Tibial nerve (tissue), 4 donors: ENCODE measurements at regions not wholly inside any gene's neighbourhood (a gene's known extent, or its start where the extent isn't known, plus 50 kb on each side); places are given as distances from the start of the nearest gene placed in this dataset.
A peak's percentile ranks its signal among the peaks of the same experiment; 100 is the strongest.
"Not testable (repeated sequence)": the region's sequence is repeated elsewhere in the genome, so short reads cannot be mapped to it uniquely, and the experiment has no call there.

Experiments used
- DNase-seq, 2 donors: peaks; one replicate each; pipeline ENCODE4 v3.0.0-alpha.2; 2019; ENCODE audit warnings: low spot score in 2 of 2
- H3K27ac ChIP-seq, 4 donors: fragments of 200-600 bp; sonication (generic) in 3 of 4; one replicate each; pipeline ENCODE4 v1.5.1; 2017 to 2019; ENCODE audit warnings: mild to moderate bottlenecking in 1 of 4
- H3K27me3 ChIP-seq, 2 donors: fragments of 200-600 bp; sonication (generic) in 1 of 2; one replicate each; pipeline versions ENCODE4 v1.5.1 to v1.6.0; 2017 to 2019
- H3K36me3 ChIP-seq, 3 donors: fragments of 200-600 bp; sonication (generic); one replicate each; pipeline ENCODE4 v1.5.1; 2018 to 2019
- H3K4me1 ChIP-seq, 4 donors: fragments of 200-600 bp; sonication (generic) in 3 of 4; one replicate each; pipeline ENCODE4 v1.5.1; 2017 to 2019
- H3K4me3 ChIP-seq, 4 donors: fragments of 200-600 bp; sonication (generic) in 3 of 4; one replicate each; pipeline ENCODE4 v1.5.1; 2017 to 2019; ENCODE audit warnings: mild to moderate bottlenecking in 1 of 4, moderate library complexity in 1 of 4
- H3K9me3 ChIP-seq, 4 donors: fragments of 200-600 bp; sonication (generic) in 3 of 4; one replicate each; pipeline ENCODE4 v1.5.1; 2017 to 2019
- EP300 ChIP-seq, 2 donors: sonication (generic); formaldehyde crosslinking; IDR thresholded peaks; one replicate each; pipeline ENCODE4 v1.6.1; 2017; ENCODE audit warnings: antibody characterized with exemption in 2 of 2, mild to moderate bottlenecking in 1 of 2
- POLR2A ChIP-seq, 2 donors: fragments of 450-650 bp; IDR thresholded peaks; one replicate each; pipeline ENCODE4 v1.6.1; 2017; ENCODE audit warnings: antibody characterized with exemption in 2 of 2, mild to moderate bottlenecking in 2 of 2, moderate library complexity in 2 of 2
- WGBS, 2 donors: methylation state at CpG; one replicate each; pipeline ENCODE4 v1.1.5; 2018; 5-methylcytosine and 5-hydroxymethylcytosine counted together
- TF ChIP-seq, protein P1 (sequence below), 5 experiments: fragments of 200-600 bp in 3 of 5; fragments of 450-650 bp in 2 of 5; sonication (generic) in 3 of 5; IDR thresholded peaks; one replicate each; pipeline ENCODE4 v1.5.1; 2016 to 2019; ENCODE audit warnings: antibody characterized with exemption in 5 of 5, mild to moderate bottlenecking in 3 of 5, moderate library complexity in 2 of 5

DNA sequence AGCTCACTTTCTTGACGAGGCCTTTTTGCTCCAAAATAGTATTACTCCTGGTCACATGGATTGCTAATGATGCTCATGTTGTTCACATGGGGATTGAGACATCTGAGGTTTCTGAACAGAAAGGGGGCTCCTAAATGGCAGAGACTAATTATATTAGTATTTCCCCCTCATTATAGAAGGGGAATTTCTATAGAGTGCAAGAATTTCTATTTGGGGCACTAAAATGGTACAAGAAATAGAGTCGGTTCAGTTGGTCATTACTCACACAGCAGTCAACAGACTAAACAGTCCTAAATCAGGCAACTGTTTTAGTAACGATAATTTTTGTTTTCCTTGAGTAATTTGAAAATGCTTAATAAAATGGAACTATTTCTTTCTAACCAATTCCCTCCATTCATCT, 108.9 kb downstream of the DACT1 start:
- Histone ChIP-seq H3K9me3 (no peaks in the 10 kb centered on the region), H3K4me1 (peaks cover 0 to 43% (median 8%) of the 10 kb centered on the region in 4 donors), H3K36me3 (no peaks in the 10 kb centered on the region), H3K4me3 (no peak overlapping the region), H3K27ac (peak overlapping the region in 2 of 4 donors; percentile 65 to 74), H3K27me3 (no peaks in the 10 kb centered on the region)
- WGBS, 2 donors, result 76 to 81% methylated on average over 3 of the region's 3 CpGs
- TF ChIP-seq EP300 (IDR thresholded peaks at IDR 0.05), result no peak
- no peak for DNase-seq

DNA sequence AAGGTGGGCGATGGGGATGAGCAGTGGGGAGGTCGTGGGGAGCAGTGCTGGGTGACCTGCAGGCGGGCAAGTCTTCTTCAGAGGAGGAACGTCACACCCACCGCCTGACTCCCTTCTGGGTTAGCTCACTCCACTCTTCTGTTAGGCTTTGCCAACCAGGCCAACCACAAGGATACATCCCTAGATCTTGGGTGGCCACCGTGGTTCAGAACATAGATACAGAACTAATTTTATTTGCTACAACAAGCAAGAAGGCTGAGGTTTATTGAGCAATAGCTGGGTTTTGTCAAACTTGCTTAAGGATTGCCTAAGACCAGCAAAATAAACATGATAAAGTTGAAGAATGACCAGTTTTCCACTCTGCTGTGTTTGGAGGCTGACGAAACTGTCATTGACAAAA, 109.4 kb downstream of the DACT1 start:
- WGBS, 2 donors, result 65 to 66% methylated on average over 7 of the region's 7 CpGs
- no peak overlapping the region for H3K4me3 ChIP-seq
- H3K27ac ChIP-seq, result peak overlapping the region in 2 of 4 donors; percentile 65 to 74
- peaks cover 0 to 48% (median 10%) of the 10 kb centered on the region in 4 donors for H3K4me1 ChIP-seq
- no peaks in the 10 kb centered on the region for H3K36me3 ChIP-seq
- DNase-seq, result peak; percentile 51 to 85
- H3K27me3 ChIP-seq, result no peaks in the 10 kb centered on the region
- peak in 1 of 2 donors; percentile 97 for TF ChIP-seq EP300 (IDR thresholded peaks at IDR 0.05)
- TF ChIP-seq, protein P1, sequence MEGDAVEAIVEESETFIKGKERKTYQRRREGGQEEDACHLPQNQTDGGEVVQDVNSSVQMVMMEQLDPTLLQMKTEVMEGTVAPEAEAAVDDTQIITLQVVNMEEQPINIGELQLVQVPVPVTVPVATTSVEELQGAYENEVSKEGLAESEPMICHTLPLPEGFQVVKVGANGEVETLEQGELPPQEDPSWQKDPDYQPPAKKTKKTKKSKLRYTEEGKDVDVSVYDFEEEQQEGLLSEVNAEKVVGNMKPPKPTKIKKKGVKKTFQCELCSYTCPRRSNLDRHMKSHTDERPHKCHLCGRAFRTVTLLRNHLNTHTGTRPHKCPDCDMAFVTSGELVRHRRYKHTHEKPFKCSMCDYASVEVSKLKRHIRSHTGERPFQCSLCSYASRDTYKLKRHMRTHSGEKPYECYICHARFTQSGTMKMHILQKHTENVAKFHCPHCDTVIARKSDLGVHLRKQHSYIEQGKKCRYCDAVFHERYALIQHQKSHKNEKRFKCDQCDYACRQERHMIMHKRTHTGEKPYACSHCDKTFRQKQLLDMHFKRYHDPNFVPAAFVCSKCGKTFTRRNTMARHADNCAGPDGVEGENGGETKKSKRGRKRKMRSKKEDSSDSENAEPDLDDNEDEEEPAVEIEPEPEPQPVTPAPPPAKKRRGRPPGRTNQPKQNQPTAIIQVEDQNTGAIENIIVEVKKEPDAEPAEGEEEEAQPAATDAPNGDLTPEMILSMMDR (IDR thresholded peaks at IDR 0.05), result no peak
- no peaks in the 10 kb centered on the region for H3K9me3 ChIP-seq

DNA sequence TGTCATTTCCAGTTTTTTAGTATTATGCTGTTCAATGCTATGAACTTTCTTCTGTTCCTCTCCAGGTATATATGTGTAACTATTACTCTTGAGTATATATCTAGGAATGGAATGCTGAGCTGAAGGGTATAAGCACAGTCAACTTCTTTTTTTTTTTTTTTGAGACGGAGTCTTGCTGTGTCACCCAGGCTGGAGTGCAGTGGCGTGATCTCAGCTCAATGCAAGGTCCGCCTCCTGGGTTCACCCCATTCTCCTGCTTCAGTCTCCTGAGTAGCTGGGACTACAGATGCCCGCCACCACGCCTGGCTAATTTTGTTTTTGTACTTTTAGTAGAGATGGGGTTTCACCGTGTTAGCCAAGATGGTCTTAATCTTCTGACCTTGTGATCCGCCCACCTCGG, 110.5 kb downstream of the DACT1 start:
- Histone ChIP-seq H3K4me1 (peaks cover 0 to 59% (median 17%) of the 10 kb centered on the region in 4 donors), H3K27ac (peak overlapping the region in 2 of 4 donors; percentile 38 to 74)
- DNase-seq, H3K36me3 ChIP-seq, H3K4me3 ChIP-seq, H3K27me3 ChIP-seq, H3K9me3 ChIP-seq: not testable (repeated sequence)
- 87 to 89% methylated on average over 8 of the region's 8 CpGs for WGBS, 2 donors

DNA sequence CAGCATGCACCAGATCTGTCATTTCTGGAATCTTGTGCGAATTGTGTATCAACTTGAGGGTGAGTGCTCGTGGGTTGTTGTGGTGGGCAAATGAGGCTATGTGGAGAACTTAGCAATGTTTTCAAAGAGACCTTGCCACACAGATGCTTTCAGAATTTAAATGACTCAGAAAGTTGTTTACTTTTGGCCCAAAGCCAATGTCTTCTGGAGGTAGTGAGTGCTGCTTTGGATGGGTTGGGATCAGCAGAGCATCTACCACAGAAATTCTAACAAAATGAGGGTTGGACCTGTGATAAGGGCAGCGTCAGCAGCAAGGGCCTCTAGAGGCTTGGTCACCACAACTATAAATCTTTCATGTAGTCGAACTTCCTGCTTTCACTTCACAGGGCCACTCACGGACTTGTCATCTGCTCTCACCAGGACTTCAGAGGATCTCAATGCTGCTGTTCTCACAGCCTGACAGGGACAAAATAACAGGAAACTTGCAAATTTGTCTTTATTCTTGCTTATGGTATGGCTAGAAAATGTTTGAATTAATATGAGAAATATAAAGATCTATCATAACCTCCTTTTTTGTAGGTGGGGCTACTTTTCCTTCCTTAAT, 111.4 kb downstream of the DACT1 start:
- TF ChIP-seq POLR2A (IDR thresholded peaks at IDR 0.05), result no peak
- peak in 1 of 2 donors; percentile 56 for TF ChIP-seq EP300 (IDR thresholded peaks at IDR 0.05)
- TF ChIP-seq, protein P1 (IDR thresholded peaks at IDR 0.05), result no peak
- no peak overlapping the region for H3K4me3 ChIP-seq
- H3K27me3 ChIP-seq, result no peaks in the 10 kb centered on the region
- H3K36me3 ChIP-seq, result no peaks in the 10 kb centered on the region
- H3K9me3 ChIP-seq, result no peaks in the 10 kb centered on the region
- 50 to 55% methylated on average over 5 of the region's 5 CpGs for WGBS, 2 donors
- H3K4me1 ChIP-seq, result peaks cover 0 to 68% (median 17%) of the 10 kb centered on the region in 4 donors
- peak in 1 of 2 donors; percentile 23 for DNase-seq
- H3K27ac ChIP-seq, result peak overlapping the region in 2 of 4 donors; percentile 23 to 32

DNA sequence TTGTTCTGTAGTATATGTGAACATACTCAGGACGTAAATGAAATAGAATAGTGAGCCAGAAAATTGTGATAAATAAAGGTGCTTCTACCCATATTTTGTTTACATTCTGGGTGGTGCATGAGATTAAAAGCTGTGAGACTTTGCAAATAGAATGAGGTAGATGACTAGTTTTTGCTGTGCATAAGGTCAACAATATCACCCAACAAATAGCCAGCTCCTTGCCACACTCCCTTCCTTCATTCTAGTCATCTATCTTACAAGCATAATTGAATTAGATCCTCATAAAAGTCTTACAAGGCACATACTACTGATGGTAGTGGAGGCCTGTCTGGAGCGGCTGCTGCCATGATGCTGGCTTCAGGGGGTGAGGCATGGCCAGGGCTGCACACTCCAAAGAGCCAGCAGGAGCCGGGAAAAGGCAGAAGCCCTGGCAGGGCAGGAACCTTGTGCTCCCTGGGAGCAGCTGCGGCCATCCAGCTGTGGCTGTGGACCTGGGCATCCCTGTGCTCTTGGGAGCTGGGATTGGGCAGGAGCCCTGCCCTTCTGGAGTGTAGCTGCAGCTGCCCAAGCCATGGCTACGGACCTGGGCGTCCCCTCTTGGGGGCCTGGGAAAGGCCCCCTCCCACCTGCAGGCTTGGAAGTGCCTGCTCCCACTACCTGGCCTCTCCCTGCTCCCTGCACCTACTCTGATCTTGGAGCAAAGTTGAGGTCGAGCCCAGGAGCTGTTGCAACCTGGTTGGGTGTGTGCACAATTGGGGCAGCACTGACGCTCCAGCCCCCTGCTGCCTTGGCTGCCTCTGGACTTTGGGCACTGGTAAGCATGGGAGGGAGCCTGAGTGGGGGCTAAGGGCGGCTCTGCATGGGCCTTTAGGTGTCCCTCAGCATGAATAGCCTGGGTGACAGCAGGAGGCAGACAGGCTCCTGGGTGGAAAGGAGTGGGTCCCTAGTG, 112.8 kb downstream of the DACT1 start:
- Histone ChIP-seq H3K36me3 (no peaks in the 10 kb centered on the region), H3K27ac (no peak overlapping the region), H3K4me1 (peaks cover 0 to 80% (median 26%) of the 10 kb centered on the region in 4 donors), H3K4me3 (no peak overlapping the region), H3K9me3 (no peaks in the 10 kb centered on the region), H3K27me3 (no peaks in the 10 kb centered on the region)
- DNase-seq, result no peak
- 79 to 81% methylated on average over 5 to 7 of the region's 9 CpGs for WGBS, 2 donors
- TF ChIP-seq EP300 (IDR thresholded peaks at IDR 0.05), result no peak
- TF ChIP-seq, protein P1 (IDR thresholded peaks at IDR 0.05), result no peak
- no peak for TF ChIP-seq POLR2A (IDR thresholded peaks at IDR 0.05)

DNA sequence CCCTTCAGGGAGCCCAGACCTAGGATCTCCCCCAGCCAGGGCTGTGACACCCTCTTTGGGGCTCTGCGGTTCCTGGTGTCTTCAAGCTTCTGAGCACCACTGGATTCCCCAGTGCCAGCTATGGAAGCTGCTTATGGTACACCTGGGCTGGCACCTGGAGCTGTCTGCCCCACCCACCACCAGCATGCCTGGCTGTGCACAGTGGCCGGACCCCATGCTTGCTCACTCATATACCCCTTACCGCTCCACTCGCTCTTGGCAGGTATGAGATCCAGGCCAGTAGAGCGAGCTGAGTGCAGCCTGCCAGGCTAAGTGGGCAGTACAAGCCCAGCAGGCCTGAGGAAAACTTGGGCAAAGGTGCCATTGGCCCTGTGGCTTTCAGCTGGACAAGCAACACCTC, 114.0 kb downstream of the DACT1 start:
- Histone ChIP-seq H3K4me1 (peaks cover 0 to 86% (median 29%) of the 10 kb centered on the region in 4 donors), H3K27ac (peak overlapping the region in 3 of 4 donors; percentile 27 to 78 (median 76)), H3K36me3 (no peaks in the 10 kb centered on the region), H3K4me3 (no peak overlapping the region), H3K9me3 (no peaks in the 10 kb centered on the region), H3K27me3 (no peaks in the 10 kb centered on the region)
- TF ChIP-seq EP300 (IDR thresholded peaks at IDR 0.05) (no peak), POLR2A (IDR thresholded peaks at IDR 0.05) (no peak)
- TF ChIP-seq, protein P1 (IDR thresholded peaks at IDR 0.05), result no peak
- DNase-seq, result no peak
- WGBS, 2 donors, result 100% methylated on average over 4 to 5 of the region's 5 CpGs
